Ectodermal cell (in vitro differentiated cells): ENCODE measurements at regions not wholly inside any gene's neighbourhood (a gene's known extent, or its start where the extent isn't known, plus 50 kb on each side); places are given as distances from the start of the nearest gene placed in this dataset.
"Not testable (repeated sequence)": the region's sequence is repeated elsewhere in the genome, so short reads cannot be mapped to it uniquely, and the experiment has no call there.

Experiments used
- H3K27ac ChIP-seq: 2 replicates; pipeline ENCODE4 v1.7.0; 2013; ENCODE audit warnings: mild to moderate bottlenecking, low read depth, low read length; ENCODE audit not compliant: insufficient read depth, poor library complexity, severe bottlenecking
- H3K27me3 ChIP-seq: 2 replicates; pipeline ENCODE4 v1.7.0; 2013; ENCODE audit warnings: mild to moderate bottlenecking, low read length; ENCODE audit not compliant: insufficient read depth, control insufficient read depth, poor library complexity, severe bottlenecking
- H3K36me3 ChIP-seq: one replicate; pipeline ENCODE4 v1.7.0; 2013; ENCODE audit warnings: low read length; ENCODE audit not compliant: control insufficient read depth, insufficient read depth
- H3K4me1 ChIP-seq: one replicate; pipeline ENCODE4 v1.7.0; 2013; ENCODE audit warnings: low read length; ENCODE audit not compliant: control insufficient read depth, insufficient read depth
- H3K4me3 ChIP-seq: 2 replicates; pipeline ENCODE4 v1.7.0; 2013; ENCODE audit warnings: low read depth, low read length, control low read depth; ENCODE audit not compliant: insufficient read depth
- H3K9me3 ChIP-seq: 2 replicates; pipeline ENCODE4 v1.7.0; 2013; ENCODE audit warnings: mild to moderate bottlenecking, low read length, moderate library complexity; ENCODE audit not compliant: control insufficient read depth
- WGBS, 2 experiments: methylation state at CpG; one replicate each; pipeline ENCODE4 v1.1.7; 2013; ENCODE audit warnings: missing lambda C conversion rate in 2 of 2; 5-methylcytosine and 5-hydroxymethylcytosine counted together

GRCh38 chr9:115681585-115681984 lies 472.0 kb upstream of the PAPPA start:
- Histone ChIP-seq H3K27ac (no peak overlapping the region), H3K36me3 (no peaks in the 10 kb centered on the region), H3K9me3 (no peaks in the 10 kb centered on the region), H3K4me1 (no peaks in the 10 kb centered on the region), H3K4me3 (no peak overlapping the region), H3K27me3 (no peaks in the 10 kb centered on the region)
- WGBS, 2 experiments: 80 to 94% methylated on average over 2 of the region's 3 CpGs

GRCh38 chr9:115686069-115686468 lies 467.5 kb upstream of the PAPPA start:
- no peaks in the 10 kb centered on the region for H3K4me1 ChIP-seq
- no peaks in the 10 kb centered on the region for H3K9me3 ChIP-seq
- 100% methylated on average over 1 of the region's 1 CpG for WGBS, 2 experiments
- no peak overlapping the region for H3K4me3 ChIP-seq
- H3K27me3 ChIP-seq: no peaks in the 10 kb centered on the region
- H3K36me3 ChIP-seq: no peaks in the 10 kb centered on the region
- no peak overlapping the region for H3K27ac ChIP-seq

- no peaks in the 10 kb centered on the region for H3K27me3 ChIP-seq
- no peaks in the 10 kb centered on the region for H3K36me3 ChIP-seq
- H3K27ac ChIP-seq: no peak overlapping the region
- no peaks in the 10 kb centered on the region for H3K4me1 ChIP-seq
- no peak overlapping the region for H3K4me3 ChIP-seq
- no peaks in the 10 kb centered on the region for H3K9me3 ChIP-seq
- 86 to 90% methylated on average over 2 of the region's 3 CpGs for WGBS, 2 experiments
Observed at GRCh38 chr9:115687356-115687755, 466.2 kb upstream of the PAPPA start.

GRCh38 chr9:115689331-115689730 lies 464.3 kb upstream of the PAPPA start:
- Histone ChIP-seq H3K27ac (no peak overlapping the region), H3K4me3 (no peak overlapping the region)

GRCh38 chr9:115690786-115691496 lies 462.6 kb upstream of the PAPPA start:
- Histone ChIP-seq H3K27ac (no peak overlapping the region), H3K9me3 (no peaks in the 10 kb centered on the region), H3K36me3 (no peaks in the 10 kb centered on the region), H3K4me3 (no peak overlapping the region), H3K27me3 (no peaks in the 10 kb centered on the region), H3K4me1 (no peaks in the 10 kb centered on the region)
- 82 to 87% methylated on average over 5 of the region's 5 CpGs for WGBS, 2 experiments

More at GRCh38 chr9:115689331-115689730, 464.3 kb upstream of the PAPPA start:
- H3K4me1 ChIP-seq: no peaks in the 10 kb centered on the region
- no peaks in the 10 kb centered on the region for H3K36me3 ChIP-seq
- WGBS, 2 experiments: no CpG with 5 or more reads among the region's 1 CpG
- no peaks in the 10 kb centered on the region for H3K27me3 ChIP-seq
- no peaks in the 10 kb centered on the region for H3K9me3 ChIP-seq

GRCh38 chr9:115691693-115692092 lies 461.9 kb upstream of the PAPPA start:
- Histone ChIP-seq H3K27ac (no peak overlapping the region), H3K4me3 (no peak overlapping the region), H3K36me3 (no peaks in the 10 kb centered on the region), H3K27me3 (no peaks in the 10 kb centered on the region), H3K4me1 (no peaks in the 10 kb centered on the region), H3K9me3 (no peaks in the 10 kb centered on the region)
- 73 to 84% methylated on average over 2 to 3 of the region's 3 CpGs for WGBS, 2 experiments

GRCh38 chr9:115692868-115693267 lies 460.7 kb upstream of the PAPPA start:
- H3K4me3 ChIP-seq, H3K9me3 ChIP-seq, H3K4me1 ChIP-seq, H3K27ac ChIP-seq, H3K27me3 ChIP-seq, H3K36me3 ChIP-seq: not testable (repeated sequence)
- 87 to 88% methylated on average over 2 of the region's 2 CpGs for WGBS, 2 experiments

GRCh38 chr9:115694014-115694413 lies 459.6 kb upstream of the PAPPA start:
- 71 to 73% methylated on average over 2 of the region's 2 CpGs for WGBS, 2 experiments
- no peaks in the 10 kb centered on the region for H3K9me3 ChIP-seq
- H3K4me1 ChIP-seq: no peaks in the 10 kb centered on the region
- no peak overlapping the region for H3K27ac ChIP-seq
- H3K27me3 ChIP-seq: no peaks in the 10 kb centered on the region
- no peak overlapping the region for H3K4me3 ChIP-seq
- H3K36me3 ChIP-seq: no peaks in the 10 kb centered on the region

- Histone ChIP-seq H3K9me3 (no peaks in the 10 kb centered on the region), H3K4me1 (no peaks in the 10 kb centered on the region), H3K27me3 (no peaks in the 10 kb centered on the region), H3K36me3 (no peaks in the 10 kb centered on the region), H3K4me3 (no peak overlapping the region), H3K27ac (no peak overlapping the region)
Observed at GRCh38 chr9:115694991-115695390, 458.6 kb upstream of the PAPPA start.

GRCh38 chr9:115712981-115713380 lies 440.6 kb upstream of the PAPPA start:
- H3K4me1 ChIP-seq: no peaks in the 10 kb centered on the region
- WGBS, 2 experiments: 94 to 97% methylated on average over 2 of the region's 2 CpGs
- no peak overlapping the region for H3K4me3 ChIP-seq
- H3K27me3 ChIP-seq: no peaks in the 10 kb centered on the region
- H3K27ac ChIP-seq: no peak overlapping the region
- H3K9me3 ChIP-seq: no peaks in the 10 kb centered on the region
- no peaks in the 10 kb centered on the region for H3K36me3 ChIP-seq

- H3K27me3 ChIP-seq: no peaks in the 10 kb centered on the region
- H3K27ac ChIP-seq: no peak overlapping the region
- no peaks in the 10 kb centered on the region for H3K36me3 ChIP-seq
- H3K9me3 ChIP-seq: no peaks in the 10 kb centered on the region
- no peaks in the 10 kb centered on the region for H3K4me1 ChIP-seq
- 90 to 94% methylated on average over 2 of the region's 2 CpGs for WGBS, 2 experiments
- H3K4me3 ChIP-seq: no peak overlapping the region
Observed at GRCh38 chr9:115715666-115716065, 437.9 kb upstream of the PAPPA start.
